AG09319 (cell line): ENCODE measurements at regions not wholly inside any gene's neighbourhood (a gene's known extent, or its start where the extent isn't known, plus 50 kb on each side); places are given as distances from the start of the nearest gene placed in this dataset.

Experiments used
- DNase-seq: peaks from one replicate; pipeline ENCODE4 v3.0.0-alpha.2; 2010; ENCODE audit warnings: low read depth; ENCODE audit errors: extremely low read depth
- CTCF ChIP-seq: IDR thresholded peaks from 2 replicates; pipeline ENCODE4 v1.5.1; 2011; ENCODE audit warnings: low read depth, mild to moderate bottlenecking, inconsistent platforms, low read length, moderate library complexity

GRCh38 chr3:159785273-159785708, 203.3 kb upstream of the IL12A start:
- no peak for DNase-seq
- TF ChIP-seq CTCF = no peak

- no peak for DNase-seq
- TF ChIP-seq CTCF = no peak
Measured at GRCh38 chr3:159786489-159787177, 202.0 kb upstream of the IL12A start.

GRCh38 chr3:159787178-159787574, 201.5 kb upstream of the IL12A start:
- no peak for TF ChIP-seq CTCF
- no peak for DNase-seq

GRCh38 chr3:159787794-159788205, 200.8 kb upstream of the IL12A start:
- DNase-seq = no peak
- no peak for TF ChIP-seq CTCF

GRCh38 chr3:159788291-159788690, 200.3 kb upstream of the IL12A start:
- no peak for TF ChIP-seq CTCF
- no peak for DNase-seq

- no peak for DNase-seq
- TF ChIP-seq CTCF = no peak
Measured at GRCh38 chr3:159789017-159789416, 199.6 kb upstream of the IL12A start.

- DNase-seq = no peak
Measured at GRCh38 chr3:159789742-159790635, 198.6 kb upstream of the IL12A start.

More at GRCh38 chr3:159789742-159790635, 198.6 kb upstream of the IL12A start:
- no peak for TF ChIP-seq CTCF
